Gastroesophageal sphincter (tissue), 4 donors: ENCODE measurements at regions not wholly inside any gene's neighbourhood (a gene's known extent, or its start where the extent isn't known, plus 50 kb on each side); places are given as distances from the start of the nearest gene placed in this dataset.

Source experiments
- ATAC-seq: fragments of 150-250 bp; one replicate; pipeline ENCODE4 v1.9.1; 2016; ENCODE audit warnings: mild to moderate bottlenecking, moderate library complexity
- H3K27ac ChIP-seq, 4 donors: fragments of 200-600 bp; sonication (generic) in 3 of 4; 1 replicate in 3 of 4; 2 replicates in 1 of 4; pipeline ENCODE4 v1.5.1; 2016 to 2019
- H3K27me3 ChIP-seq: fragments of 200-600 bp; sonication (generic); one replicate; pipeline ENCODE4 v1.5.1; 2019
- H3K36me3 ChIP-seq, 2 donors: fragments of 200-600 bp; sonication (generic); one replicate each; pipeline ENCODE4 v1.5.1; 2019; ENCODE audit warnings: control low read depth in 1 of 2
- H3K4me1 ChIP-seq, 3 donors: fragments of 200-600 bp; sonication (generic); 1 replicate in 2 of 3; 2 replicates in 1 of 3; pipeline ENCODE4 v1.5.1; 2016 to 2019; ENCODE audit warnings: control low read depth in 2 of 3
- H3K4me3 ChIP-seq, 2 donors: fragments of 200-600 bp; sonication (generic); one replicate each; pipeline ENCODE4 v1.5.1; 2019; ENCODE audit warnings: mild to moderate bottlenecking in 1 of 2, moderate library complexity in 1 of 2
- H3K9me3 ChIP-seq, 3 donors: fragments of 200-600 bp; sonication (generic); one replicate each; pipeline ENCODE4 v1.5.1; 2017 to 2019; ENCODE audit warnings: control low read depth in 2 of 3
- EP300 ChIP-seq: sonication (generic); formaldehyde crosslinking; IDR thresholded peaks from one replicate; pipeline ENCODE4 v1.6.1; 2017; ENCODE audit warnings: antibody characterized with exemption, mild to moderate bottlenecking
- POLR2A ChIP-seq, 2 donors: fragments of 450-650 bp; IDR thresholded peaks; one replicate each; pipeline ENCODE4 v1.6.1; 2017; ENCODE audit warnings: antibody characterized with exemption in 2 of 2, mild to moderate bottlenecking in 2 of 2, moderate library complexity in 1 of 2
- POLR2AphosphoS5 ChIP-seq: sonication (generic); formaldehyde crosslinking; IDR thresholded peaks from one replicate; pipeline ENCODE4 v1.6.1; 2017; ENCODE audit warnings: antibody characterized with exemption
- WGBS, 2 donors: methylation state at CpG; one replicate each; pipeline ENCODE4 v1.1.5; 2018; ENCODE audit warnings: low coverage in 1 of 2; 5-methylcytosine and 5-hydroxymethylcytosine counted together
- TF ChIP-seq, protein P1 (sequence below), 4 experiments: fragments of 200-600 bp in 2 of 4; fragments of 450-650 bp in 2 of 4; sonication (generic) in 1 of 4; IDR thresholded peaks; one replicate each; pipeline ENCODE4 v1.5.1; 2017 to 2019; ENCODE audit warnings: antibody characterized with exemption in 4 of 4, mild to moderate bottlenecking in 2 of 4, moderate library complexity in 2 of 4

DNA sequence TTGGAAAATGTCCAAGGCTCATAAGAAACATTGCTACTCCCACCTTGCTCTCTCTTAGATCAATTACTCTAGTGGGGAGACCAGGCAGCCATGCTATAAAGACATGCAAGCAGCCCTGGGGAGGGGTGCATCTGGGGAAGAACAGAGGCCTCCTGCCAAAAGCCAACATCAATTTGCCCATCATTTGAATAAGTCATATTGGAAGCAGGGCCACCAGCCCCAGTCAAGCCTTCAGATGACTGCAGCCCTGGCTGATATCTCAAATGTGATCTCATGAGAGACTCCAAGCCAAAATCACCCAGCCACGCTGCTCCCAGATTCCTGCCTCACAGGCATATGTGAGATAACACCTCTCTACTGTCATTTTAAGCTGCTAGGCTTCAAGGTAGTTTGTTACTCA is 157.5 kb upstream of the PDE1C start:
- Histone ChIP-seq H3K4me3 (no peak overlapping the region), H3K4me1 (no peaks in the 10 kb centered on the region), H3K27ac (no peak overlapping the region), H3K9me3 (peaks cover 0 to 17% (median 0%) of the 10 kb centered on the region in 3 donors), H3K36me3 (no peaks in the 10 kb centered on the region), H3K27me3 (peaks cover 12% of the 10 kb centered on the region)
- 68% methylated on average over 1 of the region's 1 CpG; no CpG with 5 or more reads in 1 of the 2 donors for WGBS, 2 donors
- ATAC-seq, result no peak
- TF ChIP-seq EP300, result no peak
- no peak for TF ChIP-seq POLR2AphosphoS5
- no peak for TF ChIP-seq POLR2A (IDR thresholded peaks at IDR 0.05)
- TF ChIP-seq, protein P1, sequence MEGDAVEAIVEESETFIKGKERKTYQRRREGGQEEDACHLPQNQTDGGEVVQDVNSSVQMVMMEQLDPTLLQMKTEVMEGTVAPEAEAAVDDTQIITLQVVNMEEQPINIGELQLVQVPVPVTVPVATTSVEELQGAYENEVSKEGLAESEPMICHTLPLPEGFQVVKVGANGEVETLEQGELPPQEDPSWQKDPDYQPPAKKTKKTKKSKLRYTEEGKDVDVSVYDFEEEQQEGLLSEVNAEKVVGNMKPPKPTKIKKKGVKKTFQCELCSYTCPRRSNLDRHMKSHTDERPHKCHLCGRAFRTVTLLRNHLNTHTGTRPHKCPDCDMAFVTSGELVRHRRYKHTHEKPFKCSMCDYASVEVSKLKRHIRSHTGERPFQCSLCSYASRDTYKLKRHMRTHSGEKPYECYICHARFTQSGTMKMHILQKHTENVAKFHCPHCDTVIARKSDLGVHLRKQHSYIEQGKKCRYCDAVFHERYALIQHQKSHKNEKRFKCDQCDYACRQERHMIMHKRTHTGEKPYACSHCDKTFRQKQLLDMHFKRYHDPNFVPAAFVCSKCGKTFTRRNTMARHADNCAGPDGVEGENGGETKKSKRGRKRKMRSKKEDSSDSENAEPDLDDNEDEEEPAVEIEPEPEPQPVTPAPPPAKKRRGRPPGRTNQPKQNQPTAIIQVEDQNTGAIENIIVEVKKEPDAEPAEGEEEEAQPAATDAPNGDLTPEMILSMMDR (IDR thresholded peaks at IDR 0.05), result no peak

DNA sequence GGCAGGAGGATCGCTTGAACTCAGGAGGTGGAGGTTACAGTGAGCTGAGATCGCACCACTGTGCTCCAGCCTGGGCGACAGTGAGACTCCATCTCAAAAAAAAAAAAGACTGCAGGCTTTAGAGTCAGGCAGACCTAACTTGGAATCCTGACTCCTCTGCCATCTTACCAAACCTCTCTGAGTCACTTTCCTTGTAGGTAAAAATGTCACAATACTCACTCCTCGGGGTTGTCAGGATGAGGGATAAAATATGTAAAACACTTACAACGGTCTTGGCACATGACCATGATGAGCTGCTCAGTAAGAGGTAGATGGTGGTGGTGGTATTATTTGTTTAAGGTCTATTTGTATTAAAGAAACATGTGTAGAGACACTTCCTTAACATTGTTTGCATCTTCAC is 154.1 kb upstream of the PDE1C start:
- H3K36me3 ChIP-seq, result no peaks in the 10 kb centered on the region

DNA sequence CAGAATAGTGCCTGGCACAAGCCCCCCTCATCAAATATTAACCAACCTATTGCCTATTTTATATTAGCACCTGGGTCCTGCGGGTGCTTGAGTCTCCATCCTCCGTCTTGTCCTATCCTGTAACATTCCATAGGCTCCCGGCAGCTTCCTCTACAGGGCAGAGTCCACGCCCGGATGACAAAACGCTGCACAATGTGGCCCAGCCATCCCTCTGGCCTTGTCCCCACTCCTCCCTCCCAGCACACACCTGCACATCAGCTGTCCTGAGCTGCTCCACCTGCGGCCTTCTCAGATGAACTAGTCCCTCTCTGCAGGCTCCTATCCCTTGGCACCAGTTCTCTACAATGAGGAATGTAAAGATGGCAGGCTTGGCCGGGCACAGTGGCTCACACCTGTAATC is 153.5 kb upstream of the PDE1C start:
- H3K36me3 ChIP-seq, result no peaks in the 10 kb centered on the region
- peaks cover 0 to 17% (median 0%) of the 10 kb centered on the region in 3 donors for H3K9me3 ChIP-seq
- no peak overlapping the region for H3K27ac ChIP-seq
- H3K4me1 ChIP-seq, result no peaks in the 10 kb centered on the region
- 94 to 100% methylated on average over 2 to 6 of the region's 8 CpGs for WGBS, 2 donors
- H3K4me3 ChIP-seq, result no peak overlapping the region
- TF ChIP-seq, protein P1 (IDR thresholded peaks at IDR 0.05), result no peak
- TF ChIP-seq POLR2AphosphoS5, result no peak
- no peak for TF ChIP-seq EP300
- TF ChIP-seq POLR2A (IDR thresholded peaks at IDR 0.05), result no peak
- H3K27me3 ChIP-seq, result no peaks in the 10 kb centered on the region
- no peak for ATAC-seq

More for the DNA sequence above, 154.1 kb upstream of the PDE1C start:
- H3K4me3 ChIP-seq, result no peak overlapping the region
- no peak overlapping the region for H3K27ac ChIP-seq
- TF ChIP-seq EP300 (no peak), POLR2AphosphoS5 (no peak), POLR2A (IDR thresholded peaks at IDR 0.05) (no peak)
- TF ChIP-seq, protein P1 (IDR thresholded peaks at IDR 0.05), result no peak
- WGBS, 2 donors, result 72% methylated on average over 4 of the region's 5 CpGs; no CpG with 5 or more reads in 1 of the 2 donors
- ATAC-seq, result no peak
- peaks cover 0 to 17% (median 0%) of the 10 kb centered on the region in 3 donors for H3K9me3 ChIP-seq
- no peaks in the 10 kb centered on the region for H3K27me3 ChIP-seq
- H3K4me1 ChIP-seq, result no peaks in the 10 kb centered on the region

DNA sequence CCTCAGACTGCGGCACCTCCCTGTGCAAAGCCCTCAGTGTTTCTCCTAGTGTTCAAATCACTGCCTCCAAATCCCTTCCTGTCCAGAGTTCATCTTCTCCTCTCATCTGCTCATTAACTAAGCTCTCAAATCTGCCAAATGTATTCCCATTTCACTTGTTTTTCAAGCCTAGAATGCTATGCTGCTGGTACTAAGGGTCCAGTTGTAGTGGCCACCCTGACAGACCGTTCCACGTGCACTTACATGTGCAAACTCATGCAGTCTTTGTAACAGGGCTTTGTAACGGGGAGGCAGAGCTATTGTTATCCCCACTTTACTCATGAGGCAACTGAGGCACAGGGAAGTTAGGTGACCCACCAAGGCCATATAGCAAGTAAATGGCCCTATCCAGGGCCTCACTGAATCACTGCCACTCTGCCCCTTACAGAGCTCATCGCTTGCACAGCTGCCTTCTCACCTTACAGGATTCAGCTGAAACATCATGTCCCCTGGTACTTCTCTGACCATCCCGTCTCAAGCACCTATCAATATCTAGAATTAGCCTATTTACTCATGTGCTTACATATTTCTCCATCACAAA is 153.0 kb upstream of the PDE1C start:
- Histone ChIP-seq H3K36me3 (no peaks in the 10 kb centered on the region), H3K27ac (no peak overlapping the region), H3K9me3 (peaks cover 0 to 11% (median 0%) of the 10 kb centered on the region in 3 donors)

More for the DNA sequence above, 153.0 kb upstream of the PDE1C start:
- Histone ChIP-seq H3K4me1 (no peaks in the 10 kb centered on the region), H3K27me3 (no peaks in the 10 kb centered on the region), H3K4me3 (no peak overlapping the region)
- 63 to 83% methylated on average over 2 to 3 of the region's 6 CpGs for WGBS, 2 donors
- ATAC-seq, result no peak
- TF ChIP-seq, protein P1 (IDR thresholded peaks at IDR 0.05), result no peak
- TF ChIP-seq POLR2A (IDR thresholded peaks at IDR 0.05), result no peak
